GM12872 (cell line): ENCODE measurements at regions not wholly inside any gene's neighbourhood (a gene's known extent, or its start where the extent isn't known, plus 50 kb on each side); places are given as distances from the start of the nearest gene placed in this dataset.

Source experiments
- TF ChIP-seq, protein P1 (sequence below): IDR thresholded peaks from 3 replicates; pipeline ENCODE4 v1.5.1; 2011; ENCODE audit warnings: low read depth, mild to moderate bottlenecking, low read length, moderate library complexity; ENCODE audit not compliant: insufficient read depth

DNA sequence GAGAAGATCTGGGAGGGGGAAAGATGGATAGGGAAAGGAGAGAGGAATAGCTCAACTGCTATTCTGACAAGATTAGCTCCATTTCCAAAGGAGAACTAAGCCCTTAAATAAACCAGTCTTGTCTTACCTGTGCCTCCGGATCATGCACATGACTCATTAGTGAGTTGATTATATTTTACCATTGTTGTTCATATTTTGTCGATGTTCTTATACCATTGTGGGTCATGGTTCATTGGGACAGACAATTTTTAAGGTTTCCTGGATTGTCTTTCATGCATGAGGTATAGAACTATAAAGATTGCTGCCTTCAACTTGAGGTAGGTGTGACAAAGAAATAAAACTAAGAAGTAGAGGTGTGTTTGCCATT is 243.0 kb upstream of the ATP2B1 start:
- TF ChIP-seq, protein P1, sequence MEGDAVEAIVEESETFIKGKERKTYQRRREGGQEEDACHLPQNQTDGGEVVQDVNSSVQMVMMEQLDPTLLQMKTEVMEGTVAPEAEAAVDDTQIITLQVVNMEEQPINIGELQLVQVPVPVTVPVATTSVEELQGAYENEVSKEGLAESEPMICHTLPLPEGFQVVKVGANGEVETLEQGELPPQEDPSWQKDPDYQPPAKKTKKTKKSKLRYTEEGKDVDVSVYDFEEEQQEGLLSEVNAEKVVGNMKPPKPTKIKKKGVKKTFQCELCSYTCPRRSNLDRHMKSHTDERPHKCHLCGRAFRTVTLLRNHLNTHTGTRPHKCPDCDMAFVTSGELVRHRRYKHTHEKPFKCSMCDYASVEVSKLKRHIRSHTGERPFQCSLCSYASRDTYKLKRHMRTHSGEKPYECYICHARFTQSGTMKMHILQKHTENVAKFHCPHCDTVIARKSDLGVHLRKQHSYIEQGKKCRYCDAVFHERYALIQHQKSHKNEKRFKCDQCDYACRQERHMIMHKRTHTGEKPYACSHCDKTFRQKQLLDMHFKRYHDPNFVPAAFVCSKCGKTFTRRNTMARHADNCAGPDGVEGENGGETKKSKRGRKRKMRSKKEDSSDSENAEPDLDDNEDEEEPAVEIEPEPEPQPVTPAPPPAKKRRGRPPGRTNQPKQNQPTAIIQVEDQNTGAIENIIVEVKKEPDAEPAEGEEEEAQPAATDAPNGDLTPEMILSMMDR, result no peak

DNA sequence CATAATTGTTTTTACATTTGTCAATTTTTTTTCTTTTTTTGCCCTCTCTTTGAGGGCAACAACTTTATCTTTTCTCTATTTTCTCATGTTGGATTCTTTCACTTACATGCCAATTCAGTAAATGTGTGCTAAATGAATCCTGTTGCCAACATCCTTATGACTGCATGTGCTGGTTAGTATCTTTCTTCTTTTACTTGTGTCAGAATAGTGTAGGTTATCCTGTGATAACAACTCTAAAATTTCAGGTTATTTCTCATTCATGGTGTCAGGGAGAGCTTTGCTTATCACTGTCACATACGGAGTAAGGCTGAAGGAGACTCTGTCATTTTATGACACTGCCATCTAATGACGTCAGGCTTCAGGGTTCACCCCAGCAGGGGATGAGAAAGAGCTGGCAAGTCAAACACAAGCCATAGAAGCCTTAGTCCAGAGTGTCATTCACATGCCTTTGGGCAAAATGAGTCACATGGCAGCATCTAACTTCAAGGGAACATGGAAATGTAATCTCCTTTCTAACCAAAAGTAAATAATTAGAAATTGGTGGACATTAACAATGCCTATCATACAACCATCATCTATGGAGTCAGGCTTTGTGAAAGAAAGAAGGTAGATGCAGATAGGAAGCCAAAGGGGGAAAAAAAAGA is 242.5 kb upstream of the ATP2B1 start:
- TF ChIP-seq, protein P1, result no peak

DNA sequence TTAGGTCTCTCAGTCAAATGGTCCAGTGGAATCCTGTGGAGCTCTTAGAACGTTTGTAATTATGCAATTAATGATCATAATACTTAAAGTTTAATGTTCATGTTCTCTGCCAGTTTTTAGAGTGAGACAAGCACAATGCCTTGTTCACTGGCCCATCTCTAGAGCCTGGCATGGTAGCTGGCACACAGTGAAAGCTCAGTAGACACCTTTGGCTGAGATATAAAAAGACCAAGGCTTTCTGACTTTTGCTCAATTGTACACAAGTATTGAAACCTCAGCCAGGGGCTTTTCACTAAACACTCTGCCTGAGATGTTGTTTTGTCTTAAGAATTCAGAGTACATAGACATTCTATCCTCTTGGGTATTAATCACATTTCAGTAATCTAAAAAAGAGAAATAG is 241.8 kb upstream of the ATP2B1 start:
- TF ChIP-seq, protein P1, result no peak

GRCh38 chr12:89949457-89950195 is 241.0 kb upstream of the ATP2B1 start:
- TF ChIP-seq, protein P1, result peak; percentile 49; the same call in 2 of the 3 replicates

GRCh38 chr12:89948271-89949175 is 239.9 kb upstream of the ATP2B1 start:
- TF ChIP-seq, protein P1, result no peak

DNA sequence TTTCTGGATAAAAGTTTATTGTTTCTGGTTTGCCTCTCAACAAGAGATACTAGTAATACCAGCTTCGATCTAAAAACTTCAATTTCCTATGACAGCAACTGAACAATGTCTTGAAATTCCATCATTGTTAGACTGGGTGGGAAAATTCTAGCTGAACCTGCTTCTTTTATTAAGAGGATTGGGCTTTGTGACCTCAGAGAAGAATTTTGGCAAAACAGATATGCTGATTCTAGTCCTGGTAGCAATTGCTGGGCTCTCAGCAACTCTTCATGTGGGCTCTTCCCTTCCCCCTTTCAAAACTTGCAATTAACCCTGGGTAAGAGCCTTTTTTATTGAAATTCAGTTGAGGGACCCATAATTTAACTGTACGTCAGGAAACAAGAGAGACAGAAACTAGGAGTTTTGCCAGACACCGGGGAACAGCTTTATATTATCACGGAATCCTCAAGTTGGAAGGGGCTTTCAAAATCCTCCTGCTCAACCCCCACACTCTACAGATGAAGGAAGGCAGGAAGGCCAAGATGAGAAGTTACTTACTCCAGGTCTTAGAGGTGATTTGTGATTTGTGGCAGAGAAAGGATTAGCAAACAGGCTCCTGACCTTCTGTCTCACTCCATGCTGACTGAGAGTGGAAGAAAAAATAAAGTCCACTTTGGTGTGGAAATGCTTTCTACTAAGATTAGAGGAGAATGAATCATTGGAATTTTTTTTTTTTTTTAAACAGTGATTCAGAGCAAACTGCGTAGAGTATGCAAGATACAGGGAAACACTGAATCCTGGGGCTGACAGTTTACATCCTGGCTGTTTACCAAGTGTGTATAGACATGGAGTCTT is 239.0 kb upstream of the ATP2B1 start:
- TF ChIP-seq, protein P1, result no peak
